ENCODE measurements at regions not wholly inside any gene's neighbourhood (a gene's known extent, or its start where the extent isn't known, plus 50 kb on each side); places are given as distances from the start of the nearest gene placed in this dataset.

DNA sequence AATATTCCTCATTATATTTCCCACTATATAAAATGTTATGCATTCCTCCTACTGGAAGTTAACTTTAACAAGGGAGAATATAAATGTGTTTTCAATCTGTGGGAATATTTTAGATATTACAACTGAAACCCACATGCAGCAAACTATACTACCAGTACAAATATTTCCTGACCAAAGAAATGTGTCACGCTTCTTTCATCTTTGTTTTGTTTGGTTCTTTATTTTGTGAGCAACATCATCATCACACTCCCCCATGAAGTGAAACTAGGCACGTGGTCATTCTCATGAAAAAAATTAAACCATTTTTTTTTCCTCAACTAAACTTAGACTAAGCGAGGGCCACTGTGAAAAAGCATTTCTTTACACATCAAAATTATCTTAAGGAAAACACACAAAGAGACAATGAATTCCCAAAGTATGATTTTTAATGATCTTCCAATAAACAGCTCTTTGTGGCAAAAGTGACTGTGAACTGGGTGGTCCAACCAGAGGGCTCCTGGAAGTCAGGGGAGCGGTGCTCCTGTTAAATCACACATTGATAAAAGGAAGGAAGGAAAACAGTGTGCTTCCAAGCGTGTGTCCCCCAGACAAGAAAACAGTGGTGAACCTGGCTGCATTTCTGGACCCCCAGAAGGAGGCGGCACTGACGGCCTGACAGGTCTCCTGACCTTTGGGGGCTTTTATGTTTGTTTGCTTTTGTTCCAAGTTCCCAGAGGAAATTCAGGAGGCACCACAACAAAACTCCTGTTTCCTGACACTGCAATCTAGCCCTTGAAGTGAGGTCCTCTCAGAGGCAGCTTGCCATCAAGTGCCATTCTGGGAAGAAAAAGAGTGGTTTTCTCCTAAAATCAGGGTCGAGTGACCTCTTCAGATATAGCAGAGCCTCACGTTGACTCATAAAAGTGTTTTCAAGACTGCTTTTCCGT lies 166.8 kb upstream of the FOXQ1 start:
- no peak for DNase-seq (ENCODE audit: low spot score in 2 of 2)
- intact Hi-C loops (cut with DNase I; ENCODE audit: low total_unique reads) = no loop called here
- Histone ChIP-seq H3K27me3 (peaks cover 0 to 15% of the 10 kb centered on the region in 2 donors), H3K36me3 (no peaks in the 10 kb centered on the region), H3K4me1 (no peaks in the 10 kb centered on the region), H3K4me3 (no peak overlapping the region), H3K9me3 (no peaks in the 10 kb centered on the region), H3K27ac (no peak overlapping the region)
- TF ChIP-seq, protein P1, sequence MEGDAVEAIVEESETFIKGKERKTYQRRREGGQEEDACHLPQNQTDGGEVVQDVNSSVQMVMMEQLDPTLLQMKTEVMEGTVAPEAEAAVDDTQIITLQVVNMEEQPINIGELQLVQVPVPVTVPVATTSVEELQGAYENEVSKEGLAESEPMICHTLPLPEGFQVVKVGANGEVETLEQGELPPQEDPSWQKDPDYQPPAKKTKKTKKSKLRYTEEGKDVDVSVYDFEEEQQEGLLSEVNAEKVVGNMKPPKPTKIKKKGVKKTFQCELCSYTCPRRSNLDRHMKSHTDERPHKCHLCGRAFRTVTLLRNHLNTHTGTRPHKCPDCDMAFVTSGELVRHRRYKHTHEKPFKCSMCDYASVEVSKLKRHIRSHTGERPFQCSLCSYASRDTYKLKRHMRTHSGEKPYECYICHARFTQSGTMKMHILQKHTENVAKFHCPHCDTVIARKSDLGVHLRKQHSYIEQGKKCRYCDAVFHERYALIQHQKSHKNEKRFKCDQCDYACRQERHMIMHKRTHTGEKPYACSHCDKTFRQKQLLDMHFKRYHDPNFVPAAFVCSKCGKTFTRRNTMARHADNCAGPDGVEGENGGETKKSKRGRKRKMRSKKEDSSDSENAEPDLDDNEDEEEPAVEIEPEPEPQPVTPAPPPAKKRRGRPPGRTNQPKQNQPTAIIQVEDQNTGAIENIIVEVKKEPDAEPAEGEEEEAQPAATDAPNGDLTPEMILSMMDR (IDR thresholded peaks at IDR 0.05) = no peak
- TF ChIP-seq POLR2AphosphoS5 (IDR thresholded peaks at IDR 0.05) (no peak), POLR2A (IDR thresholded peaks at IDR 0.05) (no peak)

DNA sequence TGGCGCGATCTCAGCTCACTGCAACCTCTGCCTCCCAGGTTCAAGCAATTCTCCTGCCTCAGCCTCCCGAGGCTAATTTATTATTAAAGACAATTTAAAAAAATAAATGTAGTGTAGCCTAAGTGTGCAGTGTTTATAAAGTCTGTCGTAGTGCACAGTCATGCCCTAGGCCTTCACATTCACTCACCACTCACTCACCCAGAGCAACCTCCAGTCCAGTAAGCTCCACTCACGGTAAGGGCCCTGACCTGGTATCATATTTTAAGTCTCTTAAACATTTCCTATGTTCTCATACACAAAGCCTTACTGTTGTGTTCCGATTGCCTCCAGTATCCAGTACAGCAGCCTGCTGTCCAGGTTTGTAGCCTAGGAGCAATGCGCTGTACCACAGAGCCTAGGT lies 168.2 kb upstream of the FOXQ1 start:
- DNase-seq (ENCODE audit: low spot score in 2 of 2) = no peak
- Histone ChIP-seq H3K27ac (no peak overlapping the region), H3K4me1 (no peaks in the 10 kb centered on the region), H3K9me3 (peaks cover 0 to 11% of the 10 kb centered on the region in 2 donors), H3K27me3 (peaks cover 0 to 15% of the 10 kb centered on the region in 2 donors), H3K4me3 (no peak overlapping the region), H3K36me3 (no peaks in the 10 kb centered on the region)
- TF ChIP-seq POLR2A (IDR thresholded peaks at IDR 0.05) = no peak
- no peak for TF ChIP-seq POLR2AphosphoS5 (IDR thresholded peaks at IDR 0.05)
- TF ChIP-seq, protein P1 (IDR thresholded peaks at IDR 0.05) = no peak
- intact Hi-C loops (cut with DNase I; ENCODE audit: low total_unique reads) = no loop called here

DNA sequence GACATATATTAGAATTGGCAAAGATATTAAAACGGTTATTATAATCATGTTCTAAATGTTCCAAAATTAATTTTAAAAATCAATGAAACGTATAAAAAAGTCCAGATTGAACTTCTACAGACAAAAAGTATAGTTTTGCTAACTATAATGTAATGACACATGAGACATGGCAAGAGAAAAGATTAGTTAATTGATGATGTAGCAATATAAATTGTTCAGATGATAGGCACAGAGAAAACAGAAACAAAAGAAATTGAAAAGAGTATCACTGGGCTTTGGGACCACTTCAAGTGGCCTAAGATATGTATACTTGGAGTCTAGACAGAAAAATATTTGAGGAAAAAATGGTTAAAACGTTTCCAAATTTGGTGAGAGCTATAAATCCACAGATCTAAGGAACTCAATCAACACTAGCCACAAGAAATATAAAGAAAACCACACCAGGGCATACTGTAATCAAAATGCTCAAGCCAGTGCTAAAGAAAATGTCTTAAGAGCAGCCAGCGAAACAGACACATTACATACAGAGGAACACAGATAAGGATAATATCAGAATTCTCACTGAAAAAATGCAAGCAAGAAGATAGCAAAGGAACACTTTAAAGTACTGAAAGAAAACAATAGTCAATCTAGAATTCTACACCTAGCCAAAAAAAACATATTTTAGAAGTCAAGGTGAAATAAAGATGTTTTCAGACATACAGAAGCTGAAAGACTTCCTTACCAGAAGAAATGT lies 172.6 kb upstream of the FOXQ1 start:
- DNase-seq (ENCODE audit: low spot score in 2 of 2) = no peak
- no peak overlapping the region for H3K27ac ChIP-seq
- no peak overlapping the region for H3K4me3 ChIP-seq
- H3K4me1 ChIP-seq = no peaks in the 10 kb centered on the region
- H3K36me3 ChIP-seq = no peaks in the 10 kb centered on the region
- TF ChIP-seq POLR2AphosphoS5 (IDR thresholded peaks at IDR 0.05) (no peak), POLR2A (IDR thresholded peaks at IDR 0.05) (no peak)
- TF ChIP-seq, protein P1 (IDR thresholded peaks at IDR 0.05) = no peak
- no peaks in the 10 kb centered on the region for H3K27me3 ChIP-seq
- intact Hi-C loops (cut with DNase I; ENCODE audit: low total_unique reads) = no loop called here
- H3K9me3 ChIP-seq = peaks cover 0 to 11% of the 10 kb centered on the region in 2 donors

DNA sequence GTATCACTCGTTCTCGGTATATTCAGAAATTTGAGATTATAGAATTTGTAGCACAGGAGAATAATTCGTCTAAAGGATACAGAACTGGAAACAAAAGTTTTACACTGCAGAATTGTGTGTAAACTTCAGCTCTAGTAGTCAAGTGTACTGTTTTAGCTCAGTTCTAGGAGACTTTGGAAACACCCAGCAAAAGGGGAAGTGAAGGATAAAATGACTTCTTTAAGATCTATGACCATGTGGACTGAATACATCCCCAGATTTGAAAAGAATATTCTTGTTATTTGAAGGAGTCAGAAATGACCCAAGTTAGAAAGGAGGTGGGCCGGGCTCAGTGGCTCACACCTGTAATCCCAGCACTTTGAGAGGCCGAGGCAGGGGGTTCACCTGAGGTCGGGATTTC lies 174.0 kb upstream of the FOXQ1 start:
- TF ChIP-seq, protein P1 (IDR thresholded peaks at IDR 0.05) = no peak
- TF ChIP-seq POLR2AphosphoS5 (IDR thresholded peaks at IDR 0.05) (no peak), POLR2A (IDR thresholded peaks at IDR 0.05) (no peak)
- Histone ChIP-seq H3K36me3 (no peaks in the 10 kb centered on the region), H3K4me3 (no peak overlapping the region)

DNA sequence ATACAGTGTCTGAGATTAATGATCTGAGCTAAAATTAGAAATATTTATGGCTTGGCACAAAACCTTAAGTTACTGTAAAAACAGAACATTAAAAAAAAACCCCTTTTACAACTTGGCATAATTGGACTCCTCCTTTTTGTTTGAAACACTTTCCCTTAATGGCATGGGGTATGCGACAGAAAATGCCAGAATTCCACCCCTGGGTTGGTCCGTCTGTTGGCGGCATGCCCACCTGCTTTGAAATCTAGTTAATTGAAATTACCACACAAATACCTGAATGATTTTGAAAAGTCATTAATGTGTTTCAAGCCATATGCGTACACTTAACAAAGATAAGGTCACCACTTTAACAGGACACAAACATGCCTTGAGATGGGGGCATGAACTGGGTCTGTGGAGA lies 175.1 kb upstream of the FOXQ1 start:
- H3K36me3 ChIP-seq = no peaks in the 10 kb centered on the region
- TF ChIP-seq, protein P1 (IDR thresholded peaks at IDR 0.05) = no peak
- TF ChIP-seq POLR2A (IDR thresholded peaks at IDR 0.05) = no peak
- TF ChIP-seq POLR2AphosphoS5 (IDR thresholded peaks at IDR 0.05) = no peak
- DNase-seq (ENCODE audit: low spot score in 2 of 2) = no peak
- H3K27me3 ChIP-seq = no peaks in the 10 kb centered on the region
- H3K9me3 ChIP-seq = peaks cover 0 to 11% of the 10 kb centered on the region in 2 donors
- intact Hi-C loops (cut with DNase I; ENCODE audit: low total_unique reads) = no loop called here
- H3K27ac ChIP-seq = no peak overlapping the region
- H3K4me1 ChIP-seq = no peaks in the 10 kb centered on the region
- no peak overlapping the region for H3K4me3 ChIP-seq

More for the DNA sequence above, 174.0 kb upstream of the FOXQ1 start:
- intact Hi-C loops (cut with DNase I; ENCODE audit: low total_unique reads) = no loop called here
- Histone ChIP-seq H3K4me1 (no peaks in the 10 kb centered on the region), H3K27me3 (no peaks in the 10 kb centered on the region), H3K27ac (no peak overlapping the region), H3K9me3 (peaks cover 0 to 11% of the 10 kb centered on the region in 2 donors)
- no peak for DNase-seq (ENCODE audit: low spot score in 2 of 2)

Measured in breast epithelium (tissue), 4 donors.